ENCODE measurements at regions not wholly inside any gene's neighbourhood (a gene's known extent, or its start where the extent isn't known, plus 50 kb on each side); places are given as distances from the start of the nearest gene placed in this dataset.

DNA sequence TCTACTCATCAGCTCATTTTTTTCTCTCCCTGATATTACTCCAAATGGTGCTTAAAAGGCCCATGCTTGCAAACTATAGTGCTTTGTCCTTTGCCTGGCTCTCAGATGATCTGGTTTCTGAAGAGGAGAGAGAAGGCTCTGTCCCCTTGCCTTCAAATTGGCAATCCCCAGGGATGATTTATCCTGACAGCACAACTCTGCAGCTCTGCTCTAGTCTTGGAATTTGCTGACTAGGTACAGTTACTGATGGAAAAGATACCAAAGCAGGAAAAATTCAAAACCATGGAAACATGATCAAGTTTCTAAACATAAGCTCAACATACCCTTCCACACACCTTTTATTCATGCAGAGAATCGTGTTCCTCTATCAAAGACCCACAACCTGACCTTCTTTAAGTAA lies 106.7 kb upstream of the CADPS start:
- Histone ChIP-seq H2AFZ (ENCODE audit: low read length) (no peak overlapping the region), H4K20me1 (ENCODE audit: insufficient read depth, low read length) (no peaks in the 10 kb centered on the region), H3F3A (ENCODE audit: insufficient read depth, low read length) (no peaks in the 10 kb centered on the region), H3K9me2 (ENCODE audit: low read depth, low read length) (no peaks in the 10 kb centered on the region), H3K9me3 (ENCODE audit: low read length) (no peaks in the 10 kb centered on the region), H3K27ac (ENCODE audit: low read depth, low read length, poor library complexity, severe bottlenecking) (no peak overlapping the region), H3K4me2 (ENCODE audit: low read length) (no peak overlapping the region), H3K9ac (ENCODE audit: low read length) (no peak overlapping the region), H3K4me3 (ENCODE audit: low read depth, low read length, poor library complexity, severe bottlenecking) (no peak overlapping the region), H3K79me2 (ENCODE audit: insufficient read depth, low read length) (no peaks in the 10 kb centered on the region), H3K36me3 (ENCODE audit: insufficient read depth, low read length) (no peaks in the 10 kb centered on the region), H3K4me1 (ENCODE audit: insufficient read depth, low read length, severe bottlenecking) (no peaks in the 10 kb centered on the region), H3K27me3 (ENCODE audit: insufficient read depth, low read length) (no peaks in the 10 kb centered on the region)
- TF ChIP-seq, protein P1, sequence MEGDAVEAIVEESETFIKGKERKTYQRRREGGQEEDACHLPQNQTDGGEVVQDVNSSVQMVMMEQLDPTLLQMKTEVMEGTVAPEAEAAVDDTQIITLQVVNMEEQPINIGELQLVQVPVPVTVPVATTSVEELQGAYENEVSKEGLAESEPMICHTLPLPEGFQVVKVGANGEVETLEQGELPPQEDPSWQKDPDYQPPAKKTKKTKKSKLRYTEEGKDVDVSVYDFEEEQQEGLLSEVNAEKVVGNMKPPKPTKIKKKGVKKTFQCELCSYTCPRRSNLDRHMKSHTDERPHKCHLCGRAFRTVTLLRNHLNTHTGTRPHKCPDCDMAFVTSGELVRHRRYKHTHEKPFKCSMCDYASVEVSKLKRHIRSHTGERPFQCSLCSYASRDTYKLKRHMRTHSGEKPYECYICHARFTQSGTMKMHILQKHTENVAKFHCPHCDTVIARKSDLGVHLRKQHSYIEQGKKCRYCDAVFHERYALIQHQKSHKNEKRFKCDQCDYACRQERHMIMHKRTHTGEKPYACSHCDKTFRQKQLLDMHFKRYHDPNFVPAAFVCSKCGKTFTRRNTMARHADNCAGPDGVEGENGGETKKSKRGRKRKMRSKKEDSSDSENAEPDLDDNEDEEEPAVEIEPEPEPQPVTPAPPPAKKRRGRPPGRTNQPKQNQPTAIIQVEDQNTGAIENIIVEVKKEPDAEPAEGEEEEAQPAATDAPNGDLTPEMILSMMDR (IDR thresholded peaks at IDR 0.05; ENCODE audit: low read length) = no peak
- no peak for TF ChIP-seq EZH2 (IDR thresholded peaks at IDR 0.05; ENCODE audit: borderline replicate concordance, low read length)

DNA sequence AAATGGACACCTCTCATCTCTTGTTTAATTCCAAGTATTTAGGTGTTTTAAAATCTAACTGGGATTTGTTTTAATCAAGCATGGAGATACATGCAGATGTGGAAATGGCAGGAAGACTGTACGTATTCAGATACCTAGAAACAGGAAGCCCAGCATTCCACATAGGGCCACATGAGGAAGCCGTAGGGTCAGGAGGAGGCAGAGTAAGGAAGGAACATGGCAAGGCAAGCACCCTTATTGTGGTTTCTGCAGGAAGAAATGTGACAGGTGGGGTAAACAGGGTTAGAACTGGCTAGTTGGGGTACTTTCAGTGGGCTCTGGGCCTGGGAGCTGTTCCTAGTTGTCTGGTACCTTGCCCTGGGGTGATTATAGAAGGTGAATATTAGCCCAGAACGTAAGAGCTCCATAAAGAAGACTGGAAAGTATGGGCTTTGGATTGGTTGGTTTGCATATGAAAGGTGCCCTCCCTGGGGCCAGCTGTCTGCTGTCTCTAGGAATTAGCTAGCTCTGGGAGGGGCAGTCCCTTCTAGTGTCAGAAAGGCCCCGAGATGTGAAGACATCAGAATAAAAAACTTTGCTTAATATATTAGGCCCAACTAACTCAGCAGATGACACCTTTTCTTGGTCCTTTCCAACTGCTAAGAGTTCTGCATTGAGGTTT lies 107.7 kb upstream of the CADPS start:
- no peaks in the 10 kb centered on the region for H3K9me2 ChIP-seq (ENCODE audit: low read depth, low read length)
- H3K79me2 ChIP-seq (ENCODE audit: insufficient read depth, low read length) = no peaks in the 10 kb centered on the region
- H3K36me3 ChIP-seq (ENCODE audit: insufficient read depth, low read length) = no peaks in the 10 kb centered on the region
- TF ChIP-seq EZH2 (IDR thresholded peaks at IDR 0.05; ENCODE audit: borderline replicate concordance, low read length) = no peak
- TF ChIP-seq, protein P1 (IDR thresholded peaks at IDR 0.05; ENCODE audit: low read length) = no peak
- H3F3A ChIP-seq (ENCODE audit: insufficient read depth, low read length) = no peaks in the 10 kb centered on the region
- no peak overlapping the region for H3K9ac ChIP-seq (ENCODE audit: low read length)
- H3K4me1 ChIP-seq (ENCODE audit: insufficient read depth, low read length, severe bottlenecking) = no peaks in the 10 kb centered on the region
- no peaks in the 10 kb centered on the region for H3K9me3 ChIP-seq (ENCODE audit: low read length)
- H3K4me2 ChIP-seq (ENCODE audit: low read length) = no peak overlapping the region
- no peak overlapping the region for H2AFZ ChIP-seq (ENCODE audit: low read length)
- no peak overlapping the region for H3K4me3 ChIP-seq (ENCODE audit: low read depth, low read length, poor library complexity, severe bottlenecking)
- no peaks in the 10 kb centered on the region for H4K20me1 ChIP-seq (ENCODE audit: insufficient read depth, low read length)
- no peaks in the 10 kb centered on the region for H3K27me3 ChIP-seq (ENCODE audit: insufficient read depth, low read length)
- H3K27ac ChIP-seq (ENCODE audit: low read depth, low read length, poor library complexity, severe bottlenecking) = no peak overlapping the region

DNA sequence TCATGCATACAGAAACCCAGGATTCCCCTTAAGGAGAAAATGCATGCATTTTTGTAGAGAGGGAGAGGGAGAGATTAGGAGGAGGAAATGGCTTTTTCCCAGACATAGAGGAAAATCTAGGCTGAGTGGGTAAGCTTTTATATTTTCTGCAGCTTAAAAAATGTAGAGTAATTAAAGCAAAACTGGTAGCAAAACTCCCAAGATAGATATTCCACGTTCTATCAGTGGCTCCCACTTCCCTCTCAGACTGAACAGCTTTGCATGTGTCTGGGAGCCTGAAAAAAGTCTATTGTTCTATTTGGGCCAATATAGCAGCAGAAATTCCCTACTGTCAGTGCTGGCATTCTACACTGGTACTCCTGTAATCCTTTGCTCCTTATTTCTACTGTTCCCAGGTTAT lies 110.8 kb upstream of the CADPS start:
- Histone ChIP-seq H3K27ac (ENCODE audit: low read depth, low read length, poor library complexity, severe bottlenecking) (no peak overlapping the region), H3K27me3 (ENCODE audit: insufficient read depth, low read length) (no peaks in the 10 kb centered on the region), H3K36me3 (ENCODE audit: insufficient read depth, low read length) (no peaks in the 10 kb centered on the region), H3K4me3 (ENCODE audit: low read depth, low read length, poor library complexity, severe bottlenecking) (no peak overlapping the region), H3K9me3 (ENCODE audit: low read length) (no peaks in the 10 kb centered on the region), H3K9me2 (ENCODE audit: low read depth, low read length) (no peaks in the 10 kb centered on the region), H3K4me1 (ENCODE audit: insufficient read depth, low read length, severe bottlenecking) (no peaks in the 10 kb centered on the region), H3K79me2 (ENCODE audit: insufficient read depth, low read length) (no peaks in the 10 kb centered on the region), H3K9ac (ENCODE audit: low read length) (no peak overlapping the region), H2AFZ (ENCODE audit: low read length) (no peak overlapping the region), H3F3A (ENCODE audit: insufficient read depth, low read length) (no peaks in the 10 kb centered on the region), H4K20me1 (ENCODE audit: insufficient read depth, low read length) (no peaks in the 10 kb centered on the region), H3K4me2 (ENCODE audit: low read length) (no peak overlapping the region)
- TF ChIP-seq, protein P1 (IDR thresholded peaks at IDR 0.05; ENCODE audit: low read length) = no peak
- TF ChIP-seq EZH2 (IDR thresholded peaks at IDR 0.05; ENCODE audit: borderline replicate concordance, low read length) = no peak
